Activated CD8-positive, alpha-beta memory T cell treated with anti-CD3 and anti-CD28 coated beads for 36 hours (primary cell): ENCODE measurements at regions not wholly inside any gene's neighbourhood (a gene's known extent, or its start where the extent isn't known, plus 50 kb on each side); places are given as distances from the start of the nearest gene placed in this dataset.

Experiments used
- CTCF ChIA-PET: fragments of 350-600 bp; sonication (Branson Sonifier 250); formaldehyde crosslinking; loops from one replicate; lab custom pipeline; 2021; ENCODE audit warnings: antibody characterized with exemption; lab: Charles Lee
- POLR2A ChIA-PET: fragments of 350-600 bp; sonication (Branson Sonifier 250); formaldehyde crosslinking; loops from one replicate; lab custom pipeline; 2021; ENCODE audit warnings: antibody characterized with exemption; lab: Charles Lee

- ChIA-PET POLR2A (no interaction called here), CTCF (no interaction called here)
Observed at GRCh38 chr11:28520291-28520690, 412.1 kb downstream of the METTL15 start.

- ChIA-PET CTCF (no interaction called here), POLR2A (no interaction called here)
Observed at GRCh38 chr11:28518825-28519224, 410.6 kb downstream of the METTL15 start.

GRCh38 chr11:28517621-28518020, 409.4 kb downstream of the METTL15 start:
- ChIA-PET CTCF (no interaction called here), POLR2A (no interaction called here)

DNA sequence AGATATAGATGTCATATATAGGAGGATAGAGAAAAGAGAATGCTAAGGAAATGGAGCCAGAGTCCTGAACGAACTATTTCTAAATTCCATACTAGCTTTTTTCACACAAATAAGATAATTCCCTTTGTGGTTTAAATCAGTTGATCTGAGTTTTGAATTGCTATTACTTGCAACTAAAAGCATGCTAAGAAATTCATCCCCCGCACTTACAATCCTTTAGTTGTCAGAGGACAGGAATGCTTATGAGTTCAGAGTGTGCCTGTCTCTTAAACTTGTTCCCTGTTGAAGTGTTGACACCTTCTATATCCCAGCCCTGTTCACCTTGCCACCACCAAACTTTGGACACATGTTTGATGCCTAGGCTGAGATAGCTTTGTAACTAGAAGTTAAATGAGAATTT, 406.2 kb downstream of the METTL15 start:
- CTCF ChIA-PET, result no interaction called here
- POLR2A ChIA-PET, result no interaction called here

- ChIA-PET CTCF (no interaction called here), POLR2A (no interaction called here)
Observed at GRCh38 chr11:28512143-28512756, 404.1 kb downstream of the METTL15 start.

- CTCF ChIA-PET, result no interaction called here
Observed at GRCh38 chr11:28505232-28505631, 397.0 kb downstream of the METTL15 start.

GRCh38 chr11:28504555-28505110, 396.4 kb downstream of the METTL15 start:
- CTCF ChIA-PET, result interaction anchor here (1.2 kb wide), 1 partner anchor 25 kb away, joined by 3 read pairs; no protein-coding TSS in a partner anchor
- POLR2A ChIA-PET, result no interaction called here

More at GRCh38 chr11:28505232-28505631, 397.0 kb downstream of the METTL15 start:
- POLR2A ChIA-PET, result no interaction called here

DNA sequence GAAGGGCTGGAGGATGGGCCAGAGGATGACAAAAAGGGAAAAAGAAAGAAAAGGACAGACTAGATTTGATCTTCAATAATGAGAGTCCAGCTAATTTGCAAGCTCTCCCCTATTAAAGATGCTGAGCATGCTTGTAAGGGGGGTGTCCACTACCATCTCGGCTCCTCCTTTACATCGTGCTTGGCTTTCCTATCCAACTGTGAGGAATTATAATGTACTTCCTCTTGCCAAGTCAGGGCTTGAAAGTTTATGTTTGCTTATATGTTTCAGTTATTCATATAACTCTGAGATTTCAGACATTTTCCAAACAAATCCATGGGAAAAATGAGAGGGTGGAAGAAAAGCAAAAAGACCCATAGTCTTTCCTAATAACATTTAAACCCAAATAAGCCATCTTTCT, 387.1 kb downstream of the METTL15 start:
- CTCF ChIA-PET, result no interaction called here
- POLR2A ChIA-PET, result no interaction called here

DNA sequence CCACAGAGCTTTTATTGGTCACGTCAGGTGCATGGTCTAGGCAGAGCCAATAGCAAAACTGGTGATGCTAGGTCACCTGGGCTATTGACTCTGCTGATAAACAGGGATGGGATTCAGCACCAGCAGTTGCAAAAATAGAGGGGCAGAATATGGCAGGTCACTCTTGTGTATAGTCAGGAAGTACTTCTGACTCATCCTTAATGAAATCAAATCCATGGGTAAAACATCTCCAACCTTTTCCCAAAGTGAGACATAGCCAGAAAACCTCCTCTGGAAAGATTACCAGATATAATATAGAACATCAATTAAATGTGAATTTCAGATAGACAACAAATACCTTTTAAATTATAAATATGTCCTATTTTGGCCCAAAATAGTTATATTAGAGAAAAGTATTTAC, 383.2 kb downstream of the METTL15 start:
- ChIA-PET POLR2A (no interaction called here), CTCF (no interaction called here)

DNA sequence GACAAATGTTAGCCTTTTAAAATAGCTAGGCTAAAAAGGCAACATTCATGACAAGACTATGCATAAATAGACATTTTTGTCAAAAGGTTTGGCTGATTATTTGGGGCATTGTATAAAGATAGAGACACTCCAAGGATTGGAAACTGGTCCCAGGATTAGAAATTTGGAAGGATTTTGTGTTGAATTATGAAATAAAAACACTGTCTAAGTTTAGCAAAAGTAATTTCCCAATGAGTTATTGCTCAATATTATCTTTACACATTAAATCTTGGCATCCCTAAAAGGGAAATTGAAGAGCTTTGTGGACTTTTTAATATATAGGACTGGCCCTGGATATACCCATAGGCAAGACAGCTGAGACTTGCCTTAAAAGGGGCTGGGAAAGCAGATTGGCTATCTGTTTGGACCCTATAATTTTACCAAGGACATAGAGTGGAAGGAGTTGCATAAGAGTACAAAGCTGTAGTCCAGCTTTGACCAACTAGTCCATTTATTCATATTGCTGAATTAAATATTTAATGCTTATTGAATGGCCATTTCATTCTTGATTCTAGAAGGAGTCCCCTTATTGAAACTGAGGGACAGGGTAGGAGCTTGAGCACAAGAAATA, 382.7 kb downstream of the METTL15 start:
- POLR2A ChIA-PET, result no interaction called here

DNA sequence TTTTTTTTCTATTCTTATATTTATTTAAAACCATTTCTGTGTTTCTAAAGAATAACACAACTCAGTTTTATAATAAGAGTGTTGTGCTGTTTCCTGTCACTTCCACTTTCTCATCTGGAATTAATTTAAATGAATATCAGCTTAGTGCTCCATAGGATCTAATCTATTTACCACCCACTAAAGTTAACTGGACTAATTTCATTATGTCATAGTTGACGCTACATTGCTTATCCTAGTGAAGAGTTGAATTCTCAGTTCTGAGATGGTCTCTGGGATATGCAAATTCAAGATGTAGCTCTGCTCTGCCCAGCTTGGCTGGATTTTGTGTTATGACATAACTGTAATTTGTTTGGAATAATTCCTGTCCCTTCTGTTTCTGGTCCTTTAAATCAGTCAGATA, 380.1 kb downstream of the METTL15 start:
- ChIA-PET CTCF (no interaction called here), POLR2A (no interaction called here)

More for the DNA sequence above, 382.7 kb downstream of the METTL15 start:
- CTCF ChIA-PET, result no interaction called here

GRCh38 chr11:28483072-28483867, 375.1 kb downstream of the METTL15 start:
- POLR2A ChIA-PET, result interaction anchor here (0.6 kb wide), 1 partner anchor 685 kb away, joined by 4 read pairs; no protein-coding TSS in a partner anchor

GRCh38 chr11:28482666-28483065, 374.5 kb downstream of the METTL15 start:
- ChIA-PET CTCF (no interaction called here), POLR2A (no interaction called here)

More at GRCh38 chr11:28483072-28483867, 375.1 kb downstream of the METTL15 start:
- CTCF ChIA-PET, result no interaction called here

- POLR2A ChIA-PET, result no interaction called here
- CTCF ChIA-PET, result no interaction called here
Observed at GRCh38 chr11:28481616-28482480, 373.7 kb downstream of the METTL15 start.

DNA sequence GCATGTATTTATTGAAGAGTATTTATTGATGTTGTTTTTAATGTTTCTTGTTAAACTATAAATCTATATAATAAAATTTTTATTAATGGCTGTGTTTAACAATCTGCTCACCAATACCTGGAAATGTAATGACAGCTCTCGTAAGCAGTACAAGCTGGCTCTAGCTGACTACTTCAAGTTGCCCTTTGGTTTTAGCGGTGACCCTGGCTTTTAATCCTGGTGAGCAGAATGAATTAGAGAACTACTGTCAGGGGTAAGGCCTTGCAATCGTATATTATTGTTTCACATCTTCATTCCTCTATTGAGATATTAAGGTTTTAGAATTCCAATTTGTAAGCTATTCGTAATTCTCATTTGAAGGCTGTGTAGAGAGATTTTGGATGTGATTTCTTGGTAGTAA, 372.2 kb downstream of the METTL15 start:
- ChIA-PET POLR2A (no interaction called here), CTCF (no interaction called here)

DNA sequence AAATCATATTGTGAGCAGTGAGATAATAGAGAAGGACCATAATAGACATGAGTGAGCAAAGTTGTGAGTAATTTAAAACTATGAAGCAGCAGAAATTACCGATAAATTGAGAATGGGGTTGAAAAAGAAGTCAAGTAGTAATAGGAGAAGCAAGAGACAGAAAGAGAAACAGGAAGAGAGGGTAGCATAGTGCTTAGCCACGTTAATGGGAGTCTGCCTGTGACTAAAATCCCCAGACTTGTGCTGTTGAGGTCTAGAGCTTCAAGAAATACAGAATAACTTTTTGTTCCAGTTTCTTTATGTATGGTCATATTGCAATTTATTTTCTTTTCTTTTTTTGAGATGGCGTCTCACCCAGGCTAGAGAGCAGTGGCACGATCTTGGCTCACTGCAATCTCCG, 368.7 kb downstream of the METTL15 start:
- POLR2A ChIA-PET, result no interaction called here
- CTCF ChIA-PET, result no interaction called here

DNA sequence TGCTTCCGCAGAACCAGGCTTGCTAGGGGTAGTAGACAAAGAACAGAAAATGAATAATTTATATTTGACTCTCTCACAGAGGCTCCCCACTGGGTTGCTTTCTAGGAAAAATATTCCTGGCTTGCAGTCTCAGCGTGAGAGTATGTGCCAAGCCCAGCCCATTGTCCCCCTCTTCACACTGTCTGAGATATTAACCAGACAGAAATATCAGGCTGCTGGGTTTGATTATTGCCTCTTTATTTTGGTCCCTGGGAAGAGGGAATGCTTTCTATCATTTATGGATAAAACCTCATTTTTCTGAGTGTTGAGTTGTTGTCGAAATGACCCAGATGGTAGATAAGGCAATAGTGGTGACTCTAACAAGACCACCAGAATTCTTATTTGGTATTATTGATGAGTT, 367.9 kb downstream of the METTL15 start:
- ChIA-PET POLR2A (no interaction called here), CTCF (no interaction called here)

DNA sequence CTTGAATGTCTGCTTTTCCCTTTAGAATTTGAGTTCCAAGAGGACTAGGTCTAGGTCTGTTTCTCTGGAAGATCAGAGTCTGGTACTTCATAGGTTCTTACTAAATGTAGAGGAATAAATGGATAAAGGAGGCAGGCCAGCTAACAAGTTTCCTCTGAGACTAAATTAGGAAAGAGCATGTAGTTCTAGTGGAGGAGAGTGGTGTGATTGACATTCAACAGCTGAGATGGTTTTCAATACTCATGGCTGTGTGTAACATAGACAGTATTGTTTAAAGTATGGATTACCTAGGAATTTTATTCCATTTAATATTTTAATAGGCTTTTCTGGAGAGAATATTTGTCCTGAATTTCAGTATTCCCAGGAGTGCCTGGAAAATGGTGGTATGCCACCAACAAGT, 364.7 kb downstream of the METTL15 start:
- POLR2A ChIA-PET, result no interaction called here

DNA sequence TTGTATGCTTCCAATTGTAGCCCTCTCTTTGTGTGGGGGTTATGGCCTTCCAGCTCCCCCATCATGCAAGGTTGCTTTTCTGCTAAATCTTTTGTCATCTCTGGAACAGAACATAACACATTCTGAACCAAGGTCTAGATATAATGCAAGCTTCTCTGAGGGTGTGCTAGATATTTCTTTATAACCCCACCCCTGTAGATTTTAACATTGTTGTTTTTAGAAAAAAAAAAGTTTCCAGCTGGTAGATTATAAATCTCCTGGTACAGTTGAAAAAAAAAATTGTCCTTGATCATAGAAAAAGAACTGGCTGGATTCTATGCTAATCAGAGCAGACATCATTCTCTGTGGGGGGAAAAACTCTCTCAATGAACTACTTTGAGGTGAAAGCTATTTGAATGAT, 363.3 kb downstream of the METTL15 start:
- POLR2A ChIA-PET, result no interaction called here
- CTCF ChIA-PET, result no interaction called here

More for the DNA sequence above, 364.7 kb downstream of the METTL15 start:
- CTCF ChIA-PET, result no interaction called here
